VCaP (cell line): ENCODE measurements at regions not wholly inside any gene's neighbourhood (a gene's known extent, or its start where the extent isn't known, plus 50 kb on each side); places are given as distances from the start of the nearest gene placed in this dataset.

Experiments used
- H3K27ac ChIP-seq: fragments of 450-650 bp; 2 replicates; pipeline ENCODE4 v1.5.1; 2017
- CTCF ChIP-seq: fragments of 450-650 bp; conservative IDR thresholded peaks from 2 replicates; pipeline ENCODE4 v1.5.1; 2017; ENCODE audit warnings: mild to moderate bottlenecking, moderate library complexity

GRCh38 chr2:163493359-163494298 is 242.2 kb downstream of the FIGN start:
- no peak for TF ChIP-seq CTCF

GRCh38 chr2:163491850-163492249 is 244.0 kb downstream of the FIGN start:
- H3K27ac ChIP-seq, result no peak overlapping the region
- no peak for TF ChIP-seq CTCF

More at GRCh38 chr2:163493359-163494298, 242.2 kb downstream of the FIGN start:
- no peak overlapping the region for H3K27ac ChIP-seq

GRCh38 chr2:163490281-163490680 is 245.5 kb downstream of the FIGN start:
- TF ChIP-seq CTCF, result no peak
- H3K27ac ChIP-seq, result no peak overlapping the region

GRCh38 chr2:163481515-163481914 is 254.3 kb downstream of the FIGN start:
- H3K27ac ChIP-seq, result no peak overlapping the region
- no peak for TF ChIP-seq CTCF

- no peak overlapping the region for H3K27ac ChIP-seq
- TF ChIP-seq CTCF, result no peak
Observed at GRCh38 chr2:163479599-163479998, 256.2 kb downstream of the FIGN start.

- no peak overlapping the region for H3K27ac ChIP-seq
- TF ChIP-seq CTCF, result no peak
Observed at GRCh38 chr2:163475815-163476214, 260.0 kb downstream of the FIGN start.

GRCh38 chr2:163474889-163475288 is 260.9 kb downstream of the FIGN start:
- no peak for TF ChIP-seq CTCF
- no peak overlapping the region for H3K27ac ChIP-seq
